MCF 10A (cell line): ENCODE measurements at regions not wholly inside any gene's neighbourhood (a gene's known extent, or its start where the extent isn't known, plus 50 kb on each side); places are given as distances from the start of the nearest gene placed in this dataset.

Experiments
- BruUV-seq: library from RNA; stranded (reverse); fragments of 400-500 nt; replicated peaks from 2 replicates; lab custom pipeline; 2021; lab: Mats Ljungman, UMichigan
- CTCF ChIA-PET: fragments of 300-600 bp; sonication (Branson Sonifier 250); formaldehyde crosslinking; extraction: SDS; loops from one replicate; lab custom pipeline; 2021; ENCODE audit warnings: antibody characterized with exemption, inconsistent platforms; lab: Yijun Ruan, JAX
- POLR2A ChIA-PET: fragments of 300-600, 350-650 bp; sonication (Branson Sonifier 250); formaldehyde crosslinking; extraction: SDS; loops from one replicate; lab custom pipeline; 2020; ENCODE audit warnings: antibody characterized with exemption, inconsistent platforms; lab: Yijun Ruan, JAX
- DNase-seq: peaks from one replicate; pipeline ENCODE4 v3.0.0-alpha.2; 2018; ENCODE audit not compliant: unreplicated experiment
- H3K27ac Mint-ChIP-seq: one replicate; pipeline ENCODE4 v1.8.0; 2022; ENCODE audit warnings: mild to moderate bottlenecking, low read depth, mixed read lengths; ENCODE audit not compliant: unreplicated experiment
- H3K27me3 Mint-ChIP-seq: one replicate; pipeline ENCODE4 v1.8.0; 2022; ENCODE audit warnings: mixed read lengths; ENCODE audit not compliant: insufficient read depth, unreplicated experiment
- H3K36me3 Mint-ChIP-seq: one replicate; pipeline ENCODE4 v1.8.0; 2022; ENCODE audit warnings: mild to moderate bottlenecking, moderate library complexity, mixed read lengths; ENCODE audit not compliant: insufficient read depth, unreplicated experiment
- H3K4me1 Mint-ChIP-seq: one replicate; pipeline ENCODE4 v1.8.0; 2022; ENCODE audit warnings: mixed read lengths; ENCODE audit not compliant: insufficient read depth, unreplicated experiment
- H3K4me3 Mint-ChIP-seq: one replicate; pipeline ENCODE4 v1.8.0; 2022; ENCODE audit warnings: mild to moderate bottlenecking, moderate library complexity, mixed read lengths; ENCODE audit not compliant: unreplicated experiment
- H3K9me3 Mint-ChIP-seq: one replicate; pipeline ENCODE4 v1.8.0; 2022; ENCODE audit warnings: mixed read lengths; ENCODE audit not compliant: unreplicated experiment
- CTCF ChIP-seq: fragments of 200-600 bp; IDR thresholded peaks from one replicate; pipeline ENCODE4 v1.8.0; 2022; ENCODE audit warnings: antibody characterized with exemption, mild to moderate bottlenecking; ENCODE audit not compliant: unreplicated experiment
- intact Hi-C: fragments of 100-400 bp; cut with micrococcal nuclease; formaldehyde crosslinking; loops from 2 replicates; pipeline ENCODE4 v1.14.1; 2022

- no peaks in the 10 kb centered on the region for H3K9me3 Mint-ChIP-seq
- ChIA-PET POLR2A (interaction anchor here (1.4 kb wide), 1 partner anchor 62 kb away, joined by 4 read pairs; no protein-coding TSS in a partner anchor), CTCF (no interaction called here)
- no peak for TF ChIP-seq CTCF
- BruUV-seq: no TSS peak
- intact Hi-C loops: no loop called here
- no peak overlapping the region for H3K4me3 Mint-ChIP-seq
- no peaks in the 10 kb centered on the region for H3K36me3 Mint-ChIP-seq
- DNase-seq: no peak
- no peak overlapping the region for H3K27ac Mint-ChIP-seq
- peaks cover 36% of the 10 kb centered on the region for H3K4me1 Mint-ChIP-seq
- no peaks in the 10 kb centered on the region for H3K27me3 Mint-ChIP-seq
Observed at GRCh38 chr6:56377295-56377694, 129.9 kb upstream of the COL21A1 start.

DNA sequence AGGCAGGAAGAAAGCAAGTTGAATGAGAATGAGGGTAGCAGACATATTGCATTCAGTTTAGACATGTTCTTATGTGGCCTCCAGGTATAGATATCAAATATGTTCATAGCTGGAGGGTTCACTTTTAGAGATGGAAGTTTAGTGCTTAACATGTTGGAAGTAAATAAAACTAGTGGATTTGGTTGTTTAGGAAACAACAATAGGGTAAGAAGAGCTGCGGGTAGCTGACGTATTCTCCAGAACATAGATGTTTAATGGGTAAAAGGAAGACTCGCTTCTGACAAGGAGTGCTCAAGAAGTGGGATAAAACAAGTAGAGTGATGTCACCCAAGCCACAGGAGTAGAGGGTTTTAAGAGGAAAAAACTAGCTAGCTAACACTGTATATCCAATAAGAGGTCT, 128.4 kb upstream of the COL21A1 start:
- Mint-ChIP-seq H3K4me1 (peaks cover 44% of the 10 kb centered on the region), H3K4me3 (no peak overlapping the region), H3K27me3 (no peaks in the 10 kb centered on the region), H3K36me3 (no peaks in the 10 kb centered on the region), H3K9me3 (no peaks in the 10 kb centered on the region), H3K27ac (no peak overlapping the region)
- BruUV-seq: no TSS peak
- CTCF ChIA-PET: interaction anchor here (0.7 to 1.1 kb wide), 2 partner anchors 44 to 217 kb away, joined by 3 read pairs; no protein-coding TSS in a partner anchor
- POLR2A ChIA-PET: interaction anchor here (0.8 to 1.6 kb wide), 2 partner anchors 70 to 76 kb away, joined by 3 to 4 read pairs; no protein-coding TSS in a partner anchor
- intact Hi-C loops: no loop called here
- no peak for TF ChIP-seq CTCF
- DNase-seq: no peak

DNA sequence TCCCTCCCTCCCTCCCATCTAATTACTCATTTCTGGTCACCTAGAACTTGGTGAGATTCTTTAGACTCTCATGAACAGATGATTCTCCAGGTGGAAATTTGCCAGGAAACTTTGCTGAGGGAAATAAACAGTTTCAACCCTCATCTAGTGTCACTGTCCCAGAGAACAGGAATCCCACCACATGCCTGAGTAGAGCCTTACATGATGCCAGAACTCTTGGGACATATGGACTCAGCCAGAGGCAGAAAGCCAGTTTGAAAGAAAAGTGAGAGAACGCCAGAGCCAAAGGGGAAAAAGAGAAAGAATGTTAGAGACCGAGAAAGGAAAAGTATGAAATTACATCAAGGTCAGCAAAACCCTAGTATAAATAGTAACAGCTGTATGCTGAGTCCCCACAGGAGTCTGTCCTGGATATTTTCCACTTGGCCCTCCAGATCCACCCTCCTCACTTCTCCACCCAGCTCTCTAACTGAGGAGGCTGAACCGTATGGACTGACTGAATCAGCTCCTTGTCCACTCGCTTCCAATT, 127.5 kb upstream of the COL21A1 start:
- no TSS peak for BruUV-seq
- Mint-ChIP-seq H3K4me1 (peaks cover 53% of the 10 kb centered on the region), H3K36me3 (no peaks in the 10 kb centered on the region), H3K9me3 (no peaks in the 10 kb centered on the region), H3K27me3 (no peaks in the 10 kb centered on the region), H3K27ac (peak overlapping the region; percentile 39), H3K4me3 (no peak overlapping the region)
- TF ChIP-seq CTCF: no peak
- DNase-seq: peak; percentile 65
- intact Hi-C loops: loop anchor here (5.0 kb wide), 4 partner anchors 62 to 477 kb away; no protein-coding TSS in a partner anchor
- ChIA-PET POLR2A (interaction anchor here (1.2 to 1.6 kb wide), 2 partner anchors 12 to 70 kb away, joined by 4 read pairs; no protein-coding TSS in a partner anchor), CTCF (interaction anchor here (1.1 kb wide), 1 partner anchor 218 kb away, joined by 3 read pairs; no protein-coding TSS in a partner anchor)

DNA sequence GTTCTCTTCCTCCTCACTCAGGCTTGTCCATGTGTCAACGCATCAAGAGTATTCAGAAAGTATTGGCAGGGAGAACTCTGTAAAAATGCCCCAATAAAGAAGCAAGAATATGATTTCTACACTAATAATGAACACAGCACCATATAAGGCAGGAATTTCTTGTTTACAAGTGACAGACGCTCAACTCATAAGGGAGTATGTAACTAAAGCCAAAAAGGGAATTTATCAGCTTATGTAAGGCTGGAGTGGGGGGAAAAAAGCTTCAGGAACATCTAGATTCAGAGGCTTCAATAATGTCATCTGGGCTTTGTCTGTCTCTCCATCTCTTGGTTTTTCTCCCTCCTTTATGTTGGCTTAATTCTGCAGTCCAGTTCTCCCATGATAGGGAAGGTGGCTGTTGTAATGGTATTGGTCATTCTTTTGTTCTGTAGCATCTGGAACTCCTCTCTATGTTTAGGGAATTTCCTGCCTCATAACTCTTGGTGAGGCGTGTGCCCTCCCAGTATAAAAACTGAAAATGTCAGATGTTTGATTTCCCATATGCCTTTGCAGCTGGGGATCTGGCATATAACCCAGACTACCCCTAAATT, 125.1 kb upstream of the COL21A1 start:
- intact Hi-C loops: loop anchor here (5.0 kb wide), 4 partner anchors 65 to 480 kb away; no protein-coding TSS in a partner anchor
- H3K27ac Mint-ChIP-seq: no peak overlapping the region
- no peak for DNase-seq
- no peaks in the 10 kb centered on the region for H3K27me3 Mint-ChIP-seq
- H3K4me3 Mint-ChIP-seq: no peak overlapping the region
- POLR2A ChIA-PET: interaction anchor here (0.6 to 5.1 kb wide), 4 partner anchors 64 to 99 kb away, joined by 3 to 39 read pairs (median 21); no protein-coding TSS in a partner anchor
- H3K4me1 Mint-ChIP-seq: peaks cover 41% of the 10 kb centered on the region
- no TSS peak for BruUV-seq
- CTCF ChIA-PET: interaction anchor here (0.6 to 0.9 kb wide), 4 partner anchors 29 to 222 kb away, joined by 3 to 6 read pairs (median 3); no protein-coding TSS in a partner anchor
- no peak for TF ChIP-seq CTCF
- H3K9me3 Mint-ChIP-seq: no peaks in the 10 kb centered on the region
- no peaks in the 10 kb centered on the region for H3K36me3 Mint-ChIP-seq
